DOHH2 (cell line): ENCODE measurements at regions not wholly inside any gene's neighbourhood (a gene's known extent, or its start where the extent isn't known, plus 50 kb on each side); places are given as distances from the start of the nearest gene placed in this dataset.

Experiments used
- H3F3A ChIP-seq: fragments of 200-600 bp; sonication (generic), shearing (Covaris generic); 2 replicates; pipeline ENCODE4 v1.6.0; 2016; ENCODE audit warnings: antibody characterized with exemption, mild to moderate bottlenecking; ENCODE audit not compliant: control insufficient read depth, insufficient read depth
- H3K27ac ChIP-seq: fragments of 200-600 bp; sonication (generic); 2 replicates; pipeline ENCODE4 v1.5.1; 2014; ENCODE audit warnings: low read depth, mild to moderate bottlenecking, low read length, moderate library complexity
- H3K27me3 ChIP-seq: fragments of 200-600 bp; sonication (generic); 2 replicates; pipeline ENCODE4 v1.6.1; 2014; ENCODE audit warnings: mild to moderate bottlenecking, low read length, mixed read lengths; ENCODE audit not compliant: control insufficient read depth
- H3K36me3 ChIP-seq: fragments of 200-600 bp; sonication (generic); 2 replicates; pipeline ENCODE4 v1.6.1; 2014; ENCODE audit warnings: mild to moderate bottlenecking, low read length, moderate library complexity, mixed read lengths; ENCODE audit not compliant: control insufficient read depth
- H3K4me1 ChIP-seq: fragments of 200-600 bp; sonication (generic); 2 replicates; pipeline ENCODE4 v1.6.1; 2014; ENCODE audit warnings: mild to moderate bottlenecking, low read length, mixed read lengths; ENCODE audit not compliant: control insufficient read depth
- H3K4me2 ChIP-seq: fragments of 200-600 bp; sonication (generic); 2 replicates; pipeline ENCODE4 v1.6.0; 2014; ENCODE audit warnings: mild to moderate bottlenecking, low read length, moderate library complexity
- H3K4me3 ChIP-seq: fragments of 200-600 bp; sonication (generic); 2 replicates; pipeline ENCODE4 v1.5.1; 2014; ENCODE audit warnings: mild to moderate bottlenecking, low read length, mixed read lengths
- H3K79me2 ChIP-seq: fragments of 200-600 bp; sonication (generic); 2 replicates; pipeline ENCODE4 v1.6.1; 2014; ENCODE audit warnings: mild to moderate bottlenecking, low read length, mixed read lengths; ENCODE audit not compliant: control insufficient read depth
- H3K9me2 ChIP-seq: fragments of 200-600 bp; sonication (generic); replicated peaks from 2 replicates; pipeline ENCODE4 v1.6.1; 2014; ENCODE audit warnings: mild to moderate bottlenecking, low read length, mixed read lengths; ENCODE audit not compliant: control insufficient read depth
- H3K9me3 ChIP-seq: fragments of 200-600 bp; sonication (generic); 2 replicates; pipeline ENCODE4 v1.6.1; 2014; ENCODE audit warnings: antibody characterized with exemption, low read length, mixed read lengths; ENCODE audit not compliant: control insufficient read depth, insufficient read depth
- H4K20me1 ChIP-seq: fragments of 200-600 bp; sonication (generic); 2 replicates; pipeline ENCODE4 v1.6.0; 2014; ENCODE audit warnings: low read depth, mild to moderate bottlenecking, antibody characterized with exemption, low read length, moderate library complexity; ENCODE audit not compliant: control insufficient read depth, insufficient read depth
- CTCF ChIP-seq: fragments of 200-600 bp; sonication (generic); IDR thresholded peaks from one replicate; pipeline ENCODE4 v1.5.1; 2014; ENCODE audit warnings: antibody characterized with exemption, mild to moderate bottlenecking, low read depth, low read length; ENCODE audit not compliant: poor library complexity, severe bottlenecking
- EZH2phosphoT487 ChIP-seq: fragments of 200-600 bp; sonication (generic); IDR thresholded peaks from 2 replicates; pipeline ENCODE4 v1.6.1; 2017; ENCODE audit warnings: borderline replicate concordance, mild to moderate bottlenecking, antibody characterized with exemption, low read length, moderate library complexity, mixed read lengths

- no peak overlapping the region for H3K27ac ChIP-seq
- no peak overlapping the region for H3K4me2 ChIP-seq
- no peaks in the 10 kb centered on the region for H3F3A ChIP-seq
- H3K27me3 ChIP-seq = no peaks in the 10 kb centered on the region
- no peaks in the 10 kb centered on the region for H3K79me2 ChIP-seq
- no peaks in the 10 kb centered on the region for H3K9me2 ChIP-seq
- no peaks in the 10 kb centered on the region for H3K36me3 ChIP-seq
- TF ChIP-seq CTCF = no peak
- TF ChIP-seq EZH2phosphoT487 = no peak
- H4K20me1 ChIP-seq = no peaks in the 10 kb centered on the region
- no peak overlapping the region for H3K4me3 ChIP-seq
- H3K4me1 ChIP-seq = no peaks in the 10 kb centered on the region
- no peaks in the 10 kb centered on the region; the same call in 1 of the 2 replicates for H3K9me3 ChIP-seq
These were observed 363.8 kb upstream of the TMEM132C start for GRCh38 chr12:127903146-127903545.

GRCh38 chr12:127909041-127909440, 357.9 kb upstream of the TMEM132C start:
- no peaks in the 10 kb centered on the region for H4K20me1 ChIP-seq
- no peak overlapping the region for H3K4me2 ChIP-seq
- H3K9me3 ChIP-seq = no peaks in the 10 kb centered on the region; the same call in 1 of the 2 replicates
- no peaks in the 10 kb centered on the region for H3K9me2 ChIP-seq
- H3K27me3 ChIP-seq = no peaks in the 10 kb centered on the region
- no peaks in the 10 kb centered on the region for H3K79me2 ChIP-seq
- no peak overlapping the region for H3K4me3 ChIP-seq
- no peaks in the 10 kb centered on the region for H3K4me1 ChIP-seq
- no peak overlapping the region for H3K27ac ChIP-seq
- TF ChIP-seq CTCF = no peak
- TF ChIP-seq EZH2phosphoT487 = no peak
- no peaks in the 10 kb centered on the region for H3K36me3 ChIP-seq
- H3F3A ChIP-seq = no peaks in the 10 kb centered on the region

- Histone ChIP-seq H3F3A (no peaks in the 10 kb centered on the region), H3K9me2 (no peaks in the 10 kb centered on the region), H3K27ac (no peak overlapping the region), H3K9me3 (no peaks in the 10 kb centered on the region), H3K36me3 (no peaks in the 10 kb centered on the region), H3K4me3 (no peak overlapping the region), H4K20me1 (no peaks in the 10 kb centered on the region), H3K4me2 (no peak overlapping the region), H3K4me1 (no peaks in the 10 kb centered on the region), H3K79me2 (no peaks in the 10 kb centered on the region), H3K27me3 (no peaks in the 10 kb centered on the region)
- TF ChIP-seq CTCF = no peak
- no peak for TF ChIP-seq EZH2phosphoT487
These were observed 355.7 kb upstream of the TMEM132C start for GRCh38 chr12:127911291-127911690.
